Heart left ventricle (tissue), 13 donors: ENCODE measurements at regions not wholly inside any gene's neighbourhood (a gene's known extent, or its start where the extent isn't known, plus 50 kb on each side); places are given as distances from the start of the nearest gene placed in this dataset.

ENCODE experiments used
- CTCF ChIP-seq, 12 donors: fragments of 200-600 bp; sonication (generic) in 4 of 12; IDR thresholded peaks; one replicate each; pipeline versions ENCODE4 v1.5.0 to v1.8.0; 2018 to 2022; ENCODE audit warnings: antibody characterized with exemption in 12 of 12, mild to moderate bottlenecking in 5 of 12
- POLR2A ChIP-seq, 2 donors: fragments of 450-650 bp; IDR thresholded peaks; one replicate each; pipeline ENCODE4 v1.6.1; 2017; ENCODE audit warnings: antibody characterized with exemption in 2 of 2, mild to moderate bottlenecking in 2 of 2, moderate library complexity in 2 of 2
- donor health status: ischemic (EF 13 %, LVEDD 7.1; RV severe dilation, severe dysfunction).
- donor health status: DM: no; HTN: yes; CAD: no.
- donor health status: DM: no; HTN: no; CAD: no.
- donor health status: ischemic (EF 25% LVEDD 6.9; RV normal size, moderate dysfunction).
- donor health status: ischemic (EF 25% LVEDD 5.7; RV mildly dilated, moderate dysfunction).
- donor health status: ischemic (EF 35%, LVEDD 5.7; RV mildly dilated, moderate dysfunction).
- donor health status: nonischemic (EF 11% LVEDD 7.7; RV severe dilation, severe dysfunction).
- donor health status: DM: yes; HTN: yes; CAD: no.
- donor health status: PGD.
- donor health status: ischemic (EF 29% LVEDD 5.4; RV normal size, mild dysfunction).
- donor health status: nonischemic (EF 23%, LVEDD 6.1; RV moderate dilation, normal function).

- TF ChIP-seq CTCF (IDR thresholded peaks at IDR 0.05) = no peak
- TF ChIP-seq POLR2A (IDR thresholded peaks at IDR 0.05) = no peak
These were observed 353.7 kb upstream of the SLC7A11 start for GRCh38 chr4:138595731-138596460.
